IPS DF 19.7 (cell line): ENCODE measurements at regions not wholly inside any gene's neighbourhood (a gene's known extent, or its start where the extent isn't known, plus 50 kb on each side); places are given as distances from the start of the nearest gene placed in this dataset.
A peak's percentile ranks its signal among the peaks of the same experiment; 100 is the strongest.
"Not testable (repeated sequence)": the region's sequence is repeated elsewhere in the genome, so short reads cannot be mapped to it uniquely, and the experiment has no call there.

ENCODE experiments used
- DNase-seq: peaks from one replicate; pipeline ENCODE4 v3.0.0-alpha.2; 2013; ENCODE audit warnings: low read depth, low spot score

DNA sequence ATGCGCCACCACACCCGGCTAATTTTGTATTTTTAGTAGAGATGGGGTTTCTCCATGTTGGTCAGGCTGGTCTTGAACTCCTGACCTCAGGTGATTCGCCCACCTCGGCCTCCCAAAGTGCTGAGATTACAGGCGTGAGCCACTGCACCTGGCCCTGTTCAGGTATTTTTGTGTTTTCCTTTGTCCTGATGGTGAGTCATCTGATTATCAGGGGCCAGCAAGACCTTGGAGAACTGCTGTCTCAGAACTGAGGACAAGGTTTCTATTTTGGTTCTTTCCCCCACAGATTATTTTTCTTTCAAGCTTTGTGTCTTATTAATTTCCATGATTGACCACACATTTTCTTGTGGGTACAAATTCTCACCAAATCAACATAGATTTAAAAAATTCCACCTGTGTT, 374.4 kb upstream of the SGO1 start:
- DNase-seq: not testable (repeated sequence)

DNA sequence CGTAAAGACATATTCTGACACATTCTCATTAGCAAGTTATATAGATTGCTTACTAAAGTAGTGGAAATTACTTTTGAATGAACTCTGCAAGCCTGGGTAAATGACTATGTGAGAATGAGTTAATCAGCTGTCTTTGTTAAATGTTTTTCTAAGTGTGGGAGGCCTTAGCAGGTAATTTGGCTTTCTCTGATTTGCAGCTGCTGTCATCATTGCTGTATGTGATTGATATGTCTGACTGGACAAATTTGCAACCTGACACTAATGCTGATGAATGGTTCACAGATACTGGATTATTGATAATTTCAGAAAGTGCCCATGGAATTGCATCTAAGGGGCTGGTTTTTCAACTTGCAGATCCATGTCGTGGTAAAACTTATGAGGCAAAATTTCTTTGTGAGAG, 372.2 kb upstream of the SGO1 start:
- no peak for DNase-seq

DNA sequence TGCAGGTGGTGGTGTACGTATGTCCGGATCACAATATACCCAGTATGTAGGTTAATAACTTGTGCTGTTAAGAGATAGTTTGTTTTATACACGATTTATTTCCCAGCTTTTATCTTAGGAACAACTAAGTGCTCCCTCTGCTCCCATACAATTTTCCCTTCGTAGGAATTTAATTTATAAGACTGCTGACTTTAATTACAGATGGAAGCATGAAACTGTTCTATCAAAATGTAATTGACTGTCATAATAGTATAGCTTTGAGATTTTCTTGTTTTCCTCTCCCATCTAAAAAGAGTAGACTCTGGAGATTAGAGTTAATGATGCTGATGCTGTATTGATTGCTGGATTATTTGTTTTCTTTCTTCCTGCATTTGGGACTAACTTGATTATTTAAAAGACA, 370.7 kb upstream of the SGO1 start:
- no peak for DNase-seq

DNA sequence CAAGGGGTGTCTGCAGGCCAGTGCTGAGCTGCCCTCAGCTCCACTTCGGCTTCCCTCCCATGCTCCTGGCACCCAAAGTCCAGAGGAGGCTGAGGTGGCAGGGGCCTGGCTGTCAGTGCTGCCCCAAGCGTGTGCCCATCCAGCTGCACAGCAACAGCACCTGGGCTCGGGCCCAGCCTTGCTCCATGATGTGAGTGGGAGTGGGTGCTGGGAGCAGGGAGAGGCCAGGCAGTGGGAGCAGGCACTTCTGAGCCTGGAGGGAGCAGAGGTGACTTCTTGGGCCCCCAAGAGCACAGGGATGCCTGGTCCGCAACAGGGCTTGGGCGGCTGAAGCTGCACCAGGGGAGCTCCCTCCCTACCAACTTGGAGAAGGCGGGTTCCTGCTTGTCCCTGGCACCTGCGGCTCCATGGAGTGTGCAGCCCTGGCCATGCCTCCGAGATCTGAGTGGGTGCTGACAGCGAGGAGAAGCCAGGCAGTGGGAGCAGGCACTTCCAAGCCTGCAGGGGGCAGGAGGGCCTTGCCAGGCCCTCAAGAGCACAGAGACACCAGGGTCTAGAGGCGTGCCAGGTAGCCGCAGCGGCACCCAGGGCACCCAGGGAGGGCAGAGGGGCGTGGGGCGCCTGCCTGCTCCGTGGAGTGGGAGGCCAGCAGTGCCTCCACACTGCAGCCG, 366.7 kb upstream of the SGO1 start:
- DNase-seq: no peak

DNA sequence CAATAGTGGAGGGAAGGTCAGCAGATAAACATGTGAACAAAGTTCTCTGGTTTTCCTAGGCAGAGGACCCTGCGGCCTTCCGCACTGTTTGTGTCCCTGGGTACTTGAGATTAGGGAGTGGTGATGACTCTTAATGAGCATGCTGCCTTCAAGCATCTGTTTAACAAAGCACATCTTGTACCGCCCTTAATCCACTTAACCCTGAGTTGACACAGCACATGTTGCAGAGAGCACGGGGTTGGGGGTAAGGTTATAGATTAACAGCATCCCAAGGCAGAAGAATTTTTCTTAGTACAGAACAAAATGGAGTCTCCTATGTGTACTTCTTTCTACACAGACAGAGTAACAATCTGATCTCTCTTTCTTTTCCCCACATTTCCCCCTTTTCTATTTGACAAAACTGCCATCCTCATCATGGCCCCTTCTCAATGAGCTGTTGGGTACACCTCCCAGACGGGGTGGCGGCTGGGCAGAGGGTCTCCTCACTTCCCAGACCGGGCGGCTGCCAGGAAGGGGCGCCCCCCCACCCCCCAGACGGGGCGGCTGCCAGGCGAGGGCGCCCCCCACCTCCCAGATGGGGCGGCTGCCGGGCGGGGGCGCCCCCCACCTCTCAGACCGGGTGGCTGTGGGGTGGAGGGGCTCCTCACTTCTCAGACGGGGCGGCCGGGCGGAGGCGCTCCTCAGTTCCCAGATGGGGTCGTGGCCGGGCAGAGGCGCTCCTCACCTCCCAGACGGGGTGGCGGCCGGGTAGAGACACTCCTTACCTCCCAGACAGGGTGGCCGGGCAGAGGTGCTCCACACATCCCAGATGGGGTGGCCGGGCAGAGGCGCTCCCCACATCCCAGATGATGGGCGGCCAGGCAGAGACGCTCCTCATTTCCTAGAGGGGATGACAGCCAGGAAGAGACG, 361.6 kb upstream of the SGO1 start:
- DNase-seq: not testable (repeated sequence)

DNA sequence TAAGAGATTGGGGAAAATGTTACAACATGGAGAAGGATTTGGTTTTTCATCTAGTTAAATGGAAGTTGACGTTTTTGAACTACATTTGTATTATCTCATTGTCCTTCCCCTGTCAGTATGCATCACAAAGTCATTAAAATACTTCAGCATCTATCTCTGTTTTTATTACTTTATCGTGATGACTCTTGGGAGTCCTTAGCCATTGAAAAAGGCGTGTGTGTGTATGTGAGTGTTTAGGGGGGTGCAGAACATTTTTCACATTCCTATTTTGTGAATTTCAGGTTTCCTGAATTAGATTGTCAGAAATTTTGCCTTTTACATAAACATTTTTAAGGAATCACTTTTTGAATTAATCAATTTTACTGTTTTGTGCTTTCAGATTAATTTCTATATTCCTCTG, 360.6 kb upstream of the SGO1 start:
- DNase-seq: no peak

DNA sequence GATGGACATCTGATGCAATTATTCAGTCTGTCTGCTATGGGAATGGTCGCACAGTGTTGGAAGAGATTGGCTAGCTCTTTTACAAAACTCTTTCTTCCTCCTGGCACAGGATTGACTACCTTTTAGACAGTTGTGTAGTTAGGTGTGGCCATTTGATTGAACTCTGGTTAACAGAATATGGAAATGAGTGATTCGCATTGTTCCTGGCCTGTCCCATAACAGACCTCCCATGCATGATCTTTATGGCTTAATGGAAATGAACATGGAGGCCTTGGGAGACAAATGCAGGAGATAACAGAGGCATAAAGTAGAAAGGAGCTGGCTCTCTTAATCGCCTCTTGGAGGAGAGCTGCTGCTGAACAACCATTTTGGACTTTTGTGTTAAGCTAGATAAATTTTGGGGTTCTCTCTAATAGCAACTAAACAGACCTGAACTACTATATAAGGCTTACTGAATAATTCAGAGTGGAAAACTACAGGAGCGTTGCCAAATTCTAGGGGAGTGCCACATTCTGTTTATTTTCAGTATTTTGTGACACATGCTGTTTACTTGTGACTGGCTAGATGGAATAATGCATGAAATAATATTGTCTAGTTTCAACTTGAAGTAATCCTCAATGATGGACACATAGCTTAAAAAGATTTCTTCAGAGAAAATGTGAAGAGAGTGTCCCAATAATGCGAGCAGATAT, 357.7 kb upstream of the SGO1 start:
- DNase-seq: no peak

DNA sequence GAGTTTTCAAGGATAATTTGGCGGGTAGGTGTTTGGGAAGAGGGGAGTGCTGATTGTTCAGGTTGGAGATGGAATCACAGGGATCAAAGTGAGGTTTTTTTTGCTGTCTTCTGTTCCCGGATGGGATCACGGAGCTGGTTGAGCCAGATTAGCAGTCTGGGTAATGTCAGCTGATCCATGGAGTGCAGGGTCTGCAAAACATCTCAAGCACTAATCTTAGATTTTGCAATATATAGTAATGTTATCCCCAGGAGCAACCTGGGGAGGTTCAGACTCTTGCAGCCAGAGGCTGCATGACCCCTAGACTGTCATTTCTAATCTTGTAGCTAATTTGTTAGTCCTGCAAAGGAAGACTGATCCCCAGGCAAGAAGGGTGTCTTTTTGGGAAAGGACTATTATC, 354.1 kb upstream of the SGO1 start:
- no peak for DNase-seq

DNA sequence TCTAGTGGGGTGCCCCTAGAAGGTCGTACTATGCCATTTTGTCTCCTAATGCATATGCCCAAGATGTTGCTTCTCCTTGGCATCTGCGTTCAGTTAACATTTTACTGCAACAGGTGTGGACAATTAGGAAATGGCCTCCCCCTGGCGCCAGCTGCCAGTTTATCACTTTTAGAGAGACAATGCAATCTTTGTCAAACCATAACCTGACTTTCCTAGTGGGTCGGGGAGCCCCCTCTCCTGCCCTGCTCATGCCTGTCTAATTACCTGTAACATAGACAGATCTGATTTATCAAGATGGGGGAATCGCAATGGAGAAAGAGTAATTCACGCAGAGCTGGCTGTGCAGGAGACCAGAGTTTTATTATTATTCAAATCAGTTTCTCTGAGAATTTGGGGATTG, 353.7 kb upstream of the SGO1 start:
- no peak for DNase-seq

DNA sequence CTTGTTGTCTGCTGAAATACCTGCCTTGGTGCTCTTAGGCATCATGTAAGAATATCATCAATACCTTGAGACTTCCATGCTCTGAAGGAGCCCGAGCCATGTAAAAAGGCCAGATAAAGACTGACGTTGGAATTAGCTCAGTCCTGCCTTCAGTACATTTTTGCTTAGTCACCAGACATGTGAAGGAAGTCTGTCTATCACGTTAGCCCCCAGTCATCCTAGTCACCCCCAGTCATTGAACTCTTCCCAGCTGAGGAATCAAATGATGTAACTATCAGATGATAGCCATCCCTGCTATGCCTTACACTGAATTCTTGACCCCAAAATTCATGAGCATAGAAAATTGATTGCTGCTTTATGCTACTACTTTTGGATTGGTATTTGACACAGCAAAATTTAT, 351.2 kb upstream of the SGO1 start:
- DNase-seq: no peak

DNA sequence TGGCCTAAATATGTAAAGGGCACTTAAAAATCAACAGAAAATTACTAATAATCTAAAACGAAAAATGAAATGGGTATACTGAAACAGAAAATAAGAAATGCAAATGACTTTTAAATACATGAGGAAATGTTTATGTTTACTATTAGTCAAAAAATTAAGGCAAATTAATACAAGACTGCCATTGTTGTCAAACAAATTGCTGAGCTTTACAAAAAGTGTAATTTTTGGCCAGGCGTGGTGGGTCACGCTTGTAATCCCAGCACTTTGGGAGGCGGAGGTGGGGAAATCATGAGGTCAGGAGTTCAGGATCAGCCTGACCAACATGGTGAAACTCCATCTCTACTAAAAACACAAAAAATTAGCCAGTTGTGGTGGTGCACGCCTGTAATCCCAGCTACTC, 343.9 kb upstream of the SGO1 start:
- no peak for DNase-seq

DNA sequence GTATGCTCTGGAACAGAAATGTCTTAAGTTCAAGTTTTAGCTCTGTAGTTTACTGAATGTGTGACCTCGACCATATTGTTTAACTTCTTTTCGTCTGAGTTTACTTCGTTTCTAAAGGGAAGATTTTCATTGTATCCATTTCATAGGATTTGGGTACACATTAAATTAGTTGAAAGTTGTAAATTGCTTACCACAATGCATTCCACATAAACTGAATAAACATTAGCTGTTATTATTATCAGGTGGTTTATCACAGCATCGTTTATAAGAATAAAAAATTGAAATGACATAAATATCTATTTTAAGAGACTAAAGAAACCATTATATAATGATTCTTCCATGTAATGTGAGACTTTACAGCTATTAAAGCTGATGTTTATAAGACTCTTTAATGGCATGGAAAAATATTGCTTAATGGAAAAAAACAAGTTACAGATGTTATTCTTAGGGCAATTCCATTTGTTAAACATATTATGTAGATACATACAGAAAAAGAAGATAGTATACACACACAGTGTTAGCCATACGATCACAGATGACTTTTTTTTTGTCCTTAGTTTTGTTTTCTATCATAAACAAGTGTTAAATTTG, 342.3 kb upstream of the SGO1 start:
- no peak for DNase-seq

DNA sequence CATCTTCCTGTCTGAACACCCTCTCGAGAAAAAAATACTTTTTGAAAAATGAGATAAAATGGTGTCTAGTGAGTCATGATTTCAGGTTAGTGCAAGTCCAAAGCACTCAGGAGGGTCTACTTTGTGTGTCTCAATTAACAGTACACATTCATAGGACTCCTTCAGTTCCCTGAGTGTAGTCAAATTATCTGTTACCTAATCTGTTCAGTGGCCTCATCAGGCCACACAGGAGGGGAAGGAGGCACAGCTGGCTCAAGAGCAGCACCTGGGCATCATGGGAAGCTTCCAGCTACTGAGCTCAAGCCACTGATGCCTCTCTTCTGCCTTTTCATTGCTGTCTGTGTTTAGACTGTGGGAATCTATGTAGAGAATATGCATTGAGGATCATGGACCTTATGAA, 341.4 kb upstream of the SGO1 start:
- no peak for DNase-seq

DNA sequence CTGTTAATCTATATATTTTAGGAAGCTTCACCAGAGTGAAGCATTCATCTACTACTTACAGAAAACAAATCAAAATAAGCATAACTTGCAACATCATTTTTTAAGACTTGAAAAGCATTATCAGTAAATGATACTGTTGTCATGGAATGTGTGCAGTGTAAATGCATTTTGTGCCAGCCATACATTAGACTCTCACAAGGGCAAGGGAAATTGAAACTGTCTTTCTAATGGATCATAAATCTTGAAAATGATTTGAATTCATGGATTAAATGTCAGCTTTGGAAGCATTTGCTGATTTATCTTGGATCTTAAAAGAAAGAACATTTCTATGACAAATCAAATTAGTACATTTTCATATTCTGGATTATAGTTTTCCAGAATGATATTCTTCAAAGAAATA, 338.3 kb upstream of the SGO1 start:
- no peak for DNase-seq

DNA sequence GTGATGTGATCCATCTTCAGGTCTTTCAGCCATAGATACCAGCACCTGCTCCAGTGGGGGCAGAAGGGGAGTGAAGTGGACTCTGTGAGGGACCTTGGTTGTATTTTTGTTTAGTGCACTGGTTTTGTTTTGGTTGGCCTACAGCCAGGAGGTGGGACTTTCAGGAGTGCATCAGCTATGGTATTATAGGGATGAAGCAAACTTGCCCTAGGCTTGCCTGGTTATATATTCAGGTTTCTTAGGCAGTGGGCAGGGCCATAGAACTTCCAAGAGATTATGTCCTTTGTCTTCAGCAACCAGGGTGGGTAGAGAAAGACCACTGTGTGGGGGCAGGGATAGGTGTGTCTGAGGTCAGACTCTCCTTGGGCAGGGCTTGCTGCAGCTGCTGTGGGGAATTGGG, 337.3 kb upstream of the SGO1 start:
- no peak for DNase-seq

DNA sequence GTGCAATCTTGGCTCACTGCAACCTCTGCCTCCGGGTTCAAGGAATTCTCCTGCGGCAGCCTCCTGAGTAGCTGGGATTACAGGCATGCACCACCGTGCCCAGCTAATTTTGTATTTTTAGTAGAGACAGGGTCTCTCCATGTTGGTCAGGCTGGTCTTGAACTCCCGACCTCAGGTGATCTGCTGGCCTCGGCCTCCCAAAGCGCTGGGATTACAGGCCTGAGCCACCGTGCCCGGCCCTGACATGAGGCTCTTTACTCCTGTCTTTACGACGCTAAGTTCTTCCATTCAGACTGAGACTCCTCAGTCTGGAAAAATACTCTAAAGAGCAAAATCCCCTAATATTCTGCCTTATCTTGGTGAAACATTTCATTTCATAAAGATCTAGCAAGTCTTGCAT, 331.3 kb upstream of the SGO1 start:
- DNase-seq: not testable (repeated sequence)

DNA sequence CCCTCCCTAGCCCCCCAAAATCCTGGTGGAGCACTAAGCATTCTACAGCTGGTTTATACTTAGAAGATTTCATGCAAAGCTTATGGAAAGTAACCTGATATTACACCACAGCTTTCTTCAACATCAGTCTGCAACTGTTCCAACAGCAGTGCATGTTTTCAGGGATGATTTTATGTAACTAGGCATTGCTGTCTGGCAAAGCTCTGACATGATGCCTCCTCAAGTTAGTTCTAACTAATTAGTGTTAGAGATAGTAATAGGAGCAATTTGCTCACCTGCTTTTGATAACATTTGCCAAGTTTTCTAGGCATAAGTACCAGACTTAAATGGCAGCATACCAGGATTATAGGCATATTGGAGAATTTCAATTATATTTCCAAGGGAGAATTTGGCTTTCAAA, 330.3 kb upstream of the SGO1 start:
- DNase-seq: no peak

DNA sequence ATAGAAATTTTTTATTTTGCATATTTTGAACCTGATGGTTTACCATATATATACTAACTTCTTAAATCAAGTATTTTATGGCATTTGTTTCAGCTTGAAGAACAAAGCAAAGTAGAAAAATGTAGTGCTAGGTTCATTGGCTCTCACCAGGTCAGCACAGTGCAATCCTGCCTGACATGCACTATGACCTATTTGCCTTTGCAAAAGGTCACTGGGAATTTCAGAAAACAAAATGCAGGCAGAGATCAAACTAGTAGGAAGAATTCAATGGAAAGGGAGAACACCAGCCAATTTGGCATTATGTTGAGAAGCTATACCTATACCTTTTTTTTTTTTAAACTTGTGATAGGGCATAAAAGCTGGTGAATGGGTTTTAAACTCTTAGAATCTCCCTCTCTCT, 329.8 kb upstream of the SGO1 start:
- no peak for DNase-seq

DNA sequence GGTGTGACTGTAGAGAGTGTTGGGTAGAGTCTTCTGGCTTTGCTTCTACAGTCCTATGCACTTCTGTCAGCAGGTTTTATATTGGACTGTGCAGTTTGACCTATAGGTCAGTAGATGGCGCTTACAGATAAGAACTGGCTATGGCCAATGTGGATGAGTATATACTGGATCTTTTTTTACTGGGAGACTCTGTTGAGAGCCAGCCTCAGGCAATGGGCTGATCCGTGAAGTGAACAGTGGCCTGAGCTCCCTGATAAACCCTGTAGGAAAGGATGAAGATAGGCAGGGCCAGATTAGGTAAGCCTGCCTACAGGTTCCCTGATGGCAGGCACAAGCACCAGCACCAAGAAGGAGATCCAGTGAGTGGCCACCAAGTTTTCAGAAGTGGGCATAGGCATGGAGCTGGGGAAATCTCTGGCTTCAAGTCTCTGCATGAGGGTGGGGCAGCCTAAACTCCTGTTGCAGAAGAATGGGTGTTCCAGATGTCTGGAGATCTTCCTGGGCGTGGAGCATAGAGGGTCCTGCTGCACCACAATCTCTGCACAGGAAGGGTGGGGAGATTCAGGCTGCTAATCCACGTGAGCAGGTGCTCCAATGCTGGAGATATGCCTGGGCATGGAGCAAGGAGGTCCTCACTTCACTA, 326.0 kb upstream of the SGO1 start:
- DNase-seq: peak; percentile 17

DNA sequence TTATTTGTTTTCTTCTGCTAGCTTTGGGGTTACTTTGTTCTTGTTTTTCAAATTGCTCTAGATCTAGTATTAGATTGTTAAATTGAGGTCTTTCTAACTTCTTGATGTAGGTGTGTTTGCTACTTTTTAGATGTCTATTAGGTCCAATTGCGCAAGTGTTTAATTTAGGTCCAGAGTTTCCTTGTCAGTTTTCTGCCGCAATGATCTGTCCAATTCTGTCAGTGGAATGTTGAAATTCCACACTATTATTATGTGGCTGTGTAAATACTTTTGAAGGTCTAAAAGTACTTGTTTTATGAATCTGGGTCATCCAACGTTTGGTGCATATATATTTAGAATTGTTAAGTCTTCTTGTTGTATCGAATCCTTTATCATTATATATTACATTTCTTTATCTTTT, 324.4 kb upstream of the SGO1 start:
- DNase-seq: no peak

DNA sequence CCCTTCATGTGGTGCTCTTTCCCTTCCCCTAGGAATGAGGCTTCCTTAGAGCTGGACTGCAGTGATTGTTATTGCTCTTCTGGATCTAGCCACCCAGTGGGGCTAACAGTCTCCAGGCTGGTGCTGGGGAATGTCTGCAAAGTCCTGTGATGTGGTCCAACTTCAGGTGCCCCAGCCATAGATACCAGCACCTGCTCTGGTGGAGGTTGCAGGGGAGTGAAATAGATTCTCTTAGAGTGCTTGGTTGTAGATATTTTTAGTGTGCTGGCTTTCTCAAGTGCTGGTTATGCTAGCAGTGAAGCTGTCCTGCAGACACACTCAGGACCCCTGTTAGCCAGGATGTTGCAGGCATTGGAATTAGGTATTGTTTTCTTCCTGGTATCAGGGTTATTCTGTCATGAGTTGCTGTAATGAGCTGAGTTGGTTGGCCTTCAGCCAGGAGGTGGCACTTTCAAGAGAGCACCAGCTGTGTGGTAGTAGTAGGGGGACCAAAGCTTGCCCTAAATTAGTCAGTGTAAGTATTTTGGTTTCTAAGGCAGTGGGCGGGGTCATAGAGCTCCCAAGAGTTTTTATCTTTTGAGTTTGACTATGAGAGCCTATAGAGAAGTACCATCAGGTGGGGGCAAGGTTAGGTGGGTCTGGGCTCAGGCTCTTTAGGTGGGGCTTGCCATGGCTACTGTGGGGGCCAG, 317.5 kb upstream of the SGO1 start:
- DNase-seq: no peak
